Frontal cortex (tissue), 3 donors: ENCODE measurements at regions not wholly inside any gene's neighbourhood (a gene's known extent, or its start where the extent isn't known, plus 50 kb on each side); places are given as distances from the start of the nearest gene placed in this dataset.

Experiments
- DNase-seq, 2 donors: peaks; one replicate each; pipeline ENCODE4 v3.0.0; 2012; ENCODE audit warnings: low spot score in 2 of 2
- FAIRE-seq: peaks from 2 replicates; lab custom pipeline; 2012; peaks lifted over from hg19 to GRCh38; lab: Jason Lieb, UNC
- donor health status: control.
- donor health status: control.
- donor health status: control.

DNA sequence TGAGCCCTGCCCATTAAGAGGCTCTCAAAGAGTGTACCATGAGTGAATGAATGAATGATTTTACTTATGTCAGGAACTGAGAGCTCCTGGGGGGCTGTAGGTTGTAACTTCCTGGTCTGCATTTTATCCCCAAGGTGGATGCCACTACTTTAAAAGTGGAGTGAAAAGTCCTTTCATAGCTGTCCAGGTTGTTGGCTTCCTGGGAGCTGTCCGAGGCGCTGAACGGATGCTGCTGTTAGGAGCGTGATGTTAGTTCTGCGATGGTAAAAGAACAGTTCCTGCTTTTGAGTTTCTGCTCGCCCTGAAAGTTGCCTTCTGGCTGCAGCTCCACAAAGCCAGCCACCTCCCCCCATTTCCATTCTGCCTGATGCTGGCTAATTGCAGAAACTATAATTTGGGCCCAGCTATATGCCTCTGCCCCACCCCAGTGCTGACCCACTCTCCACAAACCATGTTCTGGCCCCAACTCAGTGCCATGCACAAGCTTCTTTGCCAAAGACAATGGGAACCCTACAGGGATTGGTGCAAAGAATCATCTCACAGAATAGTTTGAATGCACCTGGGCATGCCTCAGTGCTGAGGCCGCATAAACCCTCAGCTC is 330.9 kb upstream of the CDH4 start:
- DNase-seq (no peak), FAIRE-seq (no peak)

DNA sequence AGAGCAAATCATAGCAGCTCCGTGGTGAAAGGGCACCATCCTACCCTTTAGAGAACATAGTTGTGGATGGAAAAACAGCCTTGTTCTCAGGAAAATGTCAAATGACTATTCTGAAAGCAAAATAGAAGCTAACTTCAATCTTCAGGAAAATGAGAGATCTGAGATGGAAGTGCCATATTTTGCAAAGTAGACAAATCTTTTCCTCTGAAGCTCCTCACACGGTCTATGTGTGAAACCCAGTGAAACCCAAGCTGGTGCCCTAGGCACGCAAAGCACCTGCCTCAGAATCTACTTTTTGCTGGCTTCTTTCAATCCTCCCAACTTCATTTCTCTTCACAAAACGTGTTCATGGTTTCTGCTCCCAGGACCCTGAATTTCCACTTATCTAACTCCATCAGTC is 325.2 kb upstream of the CDH4 start:
- FAIRE-seq: no peak
- DNase-seq: no peak

DNA sequence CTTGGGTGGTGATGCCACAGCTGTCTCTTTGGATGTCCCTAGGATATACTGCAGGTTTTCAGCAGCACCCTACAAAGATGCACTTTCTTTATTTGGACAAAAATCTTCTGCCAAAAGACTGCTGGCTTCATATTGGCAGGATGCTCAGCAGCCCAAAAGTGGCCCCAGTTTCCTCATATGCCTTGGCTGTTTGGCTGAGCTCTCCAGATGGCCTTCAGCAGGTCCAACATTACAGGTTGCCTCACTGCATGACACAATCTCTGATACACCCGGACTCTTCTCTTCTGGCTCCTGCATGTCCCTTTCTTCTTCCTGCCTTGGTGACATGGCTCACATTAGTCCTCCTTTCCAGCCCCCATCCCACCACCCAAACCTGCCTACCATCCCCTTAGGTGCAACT is 323.7 kb upstream of the CDH4 start:
- DNase-seq: no peak
- no peak for FAIRE-seq

DNA sequence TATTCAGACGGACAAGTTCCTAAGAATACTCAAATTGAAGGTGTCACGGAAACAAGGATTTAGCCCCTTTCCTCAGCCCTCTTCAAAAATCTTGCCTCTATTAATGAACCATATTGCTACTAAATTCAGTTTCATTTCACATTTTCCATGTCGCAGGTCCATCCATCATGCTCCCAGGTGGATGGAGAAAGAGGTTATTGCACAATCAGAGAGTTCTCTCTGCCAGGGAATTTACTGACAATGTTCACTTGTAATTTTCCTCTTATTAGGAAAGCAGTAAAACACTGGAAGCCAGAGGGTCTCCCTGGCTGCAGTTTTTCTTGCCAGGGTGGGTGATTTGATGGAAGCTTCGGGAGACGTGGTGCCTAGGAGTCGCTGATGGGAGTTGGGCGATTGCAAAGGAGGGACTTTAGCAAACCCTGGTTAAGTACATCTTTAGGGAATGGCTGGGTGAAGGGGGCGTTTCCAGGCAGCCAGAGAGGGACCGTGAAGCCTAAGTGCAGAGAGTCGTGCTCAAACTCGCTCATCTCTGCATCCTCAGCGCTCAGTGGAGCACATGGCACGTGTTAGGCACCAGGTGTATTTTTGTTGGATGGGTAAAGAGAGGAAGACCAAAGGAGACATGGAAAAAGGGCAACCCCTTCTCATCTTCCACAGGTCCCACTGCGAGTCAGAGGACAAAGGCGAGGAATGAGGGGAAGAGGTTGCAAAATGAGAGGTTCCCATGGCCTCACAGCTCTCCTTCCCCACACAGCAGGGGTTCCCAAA is 321.9 kb upstream of the CDH4 start:
- FAIRE-seq: no peak
- DNase-seq: no peak

DNA sequence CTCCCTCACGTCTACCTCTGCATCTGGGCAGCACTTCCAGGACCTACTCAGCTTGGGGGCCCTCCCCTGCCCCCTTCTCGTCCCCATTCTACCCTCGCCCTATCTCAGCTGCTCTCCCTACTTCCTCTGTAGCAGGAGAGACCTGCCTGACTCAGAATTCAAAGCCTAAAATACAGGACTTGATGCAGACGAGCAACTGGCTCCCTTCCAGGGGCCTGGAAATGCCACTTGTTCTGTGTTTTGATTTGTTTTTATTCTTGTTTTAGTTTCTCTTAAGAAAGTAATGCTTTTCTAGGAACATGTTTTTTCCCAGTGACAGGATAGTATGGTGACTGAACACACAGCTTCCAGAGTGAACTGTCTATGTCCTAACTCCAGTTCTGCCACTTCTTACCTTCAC is 320.4 kb upstream of the CDH4 start:
- DNase-seq (no peak), FAIRE-seq (no peak)

DNA sequence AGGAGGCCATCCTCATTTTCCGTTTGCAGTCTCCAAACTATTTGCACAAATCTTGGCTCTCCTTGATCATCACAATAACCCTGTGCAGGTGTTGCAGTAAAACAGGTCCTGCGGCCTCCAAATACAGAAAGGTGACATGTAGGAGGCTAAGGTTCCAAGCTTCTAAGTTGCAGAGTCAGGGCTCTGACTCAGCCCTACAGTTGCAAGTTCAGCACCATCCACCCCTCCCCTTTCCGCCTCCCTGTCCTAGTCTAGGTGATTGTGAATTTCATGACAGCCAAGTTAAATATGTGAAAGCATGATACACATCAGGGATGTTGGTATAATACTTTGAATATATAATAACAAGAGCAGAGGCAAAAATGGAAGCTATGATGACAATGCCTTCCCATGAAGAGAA is 317.3 kb upstream of the CDH4 start:
- DNase-seq: no peak
- FAIRE-seq: no peak

DNA sequence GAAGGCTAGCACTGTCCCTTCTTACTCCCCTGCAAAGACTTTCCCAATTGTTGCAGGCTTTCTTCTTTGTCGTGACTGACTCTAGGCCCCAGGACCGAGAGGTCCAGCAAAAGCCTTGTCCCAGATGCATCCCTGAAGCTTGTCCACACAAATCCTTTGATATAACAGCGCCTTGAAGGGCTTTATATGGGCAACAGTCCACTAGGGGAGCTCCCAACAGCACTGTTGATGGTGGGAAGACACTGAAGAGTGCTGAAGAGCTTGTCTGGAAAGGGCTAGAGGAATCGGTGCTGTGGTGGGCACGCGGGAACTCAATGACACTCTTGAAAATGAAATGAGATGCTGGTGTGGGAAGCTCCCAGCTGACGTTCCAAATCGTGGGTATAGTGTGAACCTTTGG is 316.1 kb upstream of the CDH4 start:
- no peak for DNase-seq
- no peak for FAIRE-seq

DNA sequence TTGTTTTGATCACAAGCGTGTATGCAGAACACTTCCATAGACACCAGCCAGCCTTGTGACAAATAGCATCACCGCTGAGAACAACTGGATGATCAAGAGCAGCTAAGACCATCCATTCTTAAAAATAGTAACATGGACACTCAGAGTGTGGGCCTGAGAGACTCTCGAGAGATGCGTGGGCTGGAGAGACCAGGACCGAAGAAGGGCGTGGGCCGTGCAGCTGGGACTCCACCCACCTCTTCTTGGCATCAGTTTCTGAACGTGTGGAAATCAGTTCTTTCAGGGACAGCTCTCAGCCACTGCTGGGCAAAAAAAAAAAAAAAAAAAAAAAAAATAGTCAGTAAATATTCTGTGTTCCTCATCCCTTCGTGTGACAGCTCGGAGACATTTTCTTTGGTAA is 314.5 kb upstream of the CDH4 start:
- DNase-seq: no peak
- FAIRE-seq: no peak

DNA sequence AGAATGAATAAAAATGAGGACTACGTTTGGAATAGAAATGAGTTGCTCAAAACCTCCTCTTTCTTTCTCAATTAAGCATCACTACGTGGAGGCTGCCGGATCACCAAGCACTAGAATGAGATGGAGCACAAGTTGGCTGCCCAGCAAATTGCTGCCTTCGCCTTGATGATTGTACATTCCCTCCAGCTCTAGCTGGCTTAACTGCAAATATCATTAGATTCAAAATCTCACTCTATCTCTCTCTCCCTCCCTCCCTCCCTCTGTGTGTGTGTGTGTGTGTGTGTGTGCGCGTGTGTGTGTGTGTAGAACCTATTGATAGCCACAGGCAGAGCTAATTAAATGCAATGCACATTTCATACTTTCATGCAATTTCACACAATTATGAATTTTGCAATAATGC is 310.7 kb upstream of the CDH4 start:
- no peak for FAIRE-seq

DNA sequence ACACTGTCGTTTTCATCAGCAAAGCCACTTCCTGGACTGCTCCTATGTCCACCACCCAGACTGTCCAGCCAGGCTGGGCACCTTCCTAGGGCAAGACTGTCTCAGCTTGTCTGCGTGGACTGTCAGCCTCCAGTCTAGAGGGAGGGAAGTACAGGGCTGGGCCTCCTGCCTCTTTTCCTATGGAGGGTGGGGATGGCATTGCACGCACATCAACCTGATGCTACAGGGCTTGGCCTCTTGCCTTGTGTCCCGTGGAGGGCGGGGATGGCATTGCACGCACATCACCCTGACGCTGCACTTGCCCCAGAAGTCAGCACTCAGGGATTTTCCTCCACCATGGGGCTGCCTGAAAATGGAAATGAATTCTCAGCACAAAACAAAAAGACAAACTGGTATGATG is 304.2 kb upstream of the CDH4 start:
- DNase-seq (no peak), FAIRE-seq (no peak)

More for the DNA sequence above, 310.7 kb upstream of the CDH4 start:
- no peak for DNase-seq

DNA sequence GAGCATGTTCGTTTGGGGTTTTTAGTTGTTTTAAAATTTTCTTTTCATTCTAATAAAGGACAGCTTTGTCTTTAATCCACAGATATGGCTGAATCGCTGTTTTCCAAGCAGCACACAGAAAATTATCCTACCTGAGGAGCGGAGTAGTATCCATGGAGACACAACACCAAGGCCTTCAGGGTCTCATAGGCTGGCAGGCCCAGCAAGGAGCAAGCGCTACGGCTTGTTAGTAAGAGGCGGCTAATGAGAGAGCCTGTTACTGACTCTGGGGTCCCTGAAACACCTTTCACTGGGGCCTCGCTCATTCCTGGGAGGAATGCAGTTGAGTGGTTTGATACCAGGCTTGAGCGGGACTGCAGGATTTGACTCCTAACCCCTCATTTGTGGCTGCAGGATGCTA is 303.8 kb upstream of the CDH4 start:
- FAIRE-seq (no peak), DNase-seq (no peak)

DNA sequence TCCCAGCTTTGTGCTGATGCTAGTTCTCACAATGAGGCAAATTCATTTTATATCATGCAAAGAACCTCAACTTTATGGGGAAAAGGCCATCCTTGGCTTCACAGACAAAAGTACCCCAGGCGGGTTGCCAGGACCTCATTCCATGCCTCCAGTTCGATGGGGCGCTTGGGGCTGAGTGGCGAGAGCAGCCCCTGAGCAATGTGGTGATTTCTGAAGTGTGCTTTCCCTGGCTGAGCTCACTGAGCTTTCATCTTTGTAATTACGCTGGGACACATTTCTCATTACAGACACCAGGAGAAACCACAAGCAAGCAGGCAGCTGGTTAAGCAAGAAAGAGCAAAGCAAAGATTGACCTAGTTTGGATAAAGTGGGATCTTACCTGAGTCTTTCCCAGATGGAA is 301.5 kb upstream of the CDH4 start:
- FAIRE-seq: no peak
- no peak for DNase-seq

DNA sequence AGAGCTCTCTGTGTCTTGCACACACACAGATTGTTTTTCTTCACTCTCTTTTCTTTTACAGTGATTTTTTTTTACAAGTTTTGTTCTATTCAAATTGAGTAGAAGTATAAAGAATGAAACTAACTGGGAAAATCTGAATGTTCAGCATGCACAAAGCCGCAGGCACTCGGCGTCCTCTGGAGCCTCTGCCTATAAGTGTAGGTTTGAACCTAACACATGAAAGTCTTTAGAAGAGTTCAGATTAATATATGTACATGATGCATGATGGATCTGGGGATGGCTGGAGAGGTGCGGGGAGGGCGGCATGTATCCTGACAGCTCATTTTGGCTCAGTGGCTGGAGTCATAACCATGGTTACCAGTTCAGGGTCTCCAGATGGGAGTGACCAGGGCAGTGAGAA is 301.1 kb upstream of the CDH4 start:
- FAIRE-seq (no peak), DNase-seq (no peak)

DNA sequence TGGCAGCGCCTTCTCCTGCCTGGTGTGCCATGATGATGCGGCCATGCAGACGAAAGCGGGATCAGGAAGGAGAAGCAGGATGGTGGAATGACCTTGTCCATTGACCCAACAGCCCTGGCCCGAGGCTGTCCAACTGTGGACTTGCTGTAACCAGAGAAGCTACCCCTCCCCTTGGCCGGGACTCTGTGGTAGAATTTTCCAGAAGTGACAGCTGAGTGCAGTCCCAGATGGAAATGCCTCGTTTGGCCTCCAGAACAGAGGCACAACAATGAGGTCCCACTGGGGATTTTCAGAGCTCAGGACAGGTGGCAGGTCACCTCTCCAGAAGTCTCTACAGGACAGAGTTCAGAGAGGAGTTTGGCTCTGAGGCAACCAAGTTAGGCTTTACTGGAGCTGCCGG is 299.2 kb upstream of the CDH4 start:
- no peak for FAIRE-seq
- no peak for DNase-seq

DNA sequence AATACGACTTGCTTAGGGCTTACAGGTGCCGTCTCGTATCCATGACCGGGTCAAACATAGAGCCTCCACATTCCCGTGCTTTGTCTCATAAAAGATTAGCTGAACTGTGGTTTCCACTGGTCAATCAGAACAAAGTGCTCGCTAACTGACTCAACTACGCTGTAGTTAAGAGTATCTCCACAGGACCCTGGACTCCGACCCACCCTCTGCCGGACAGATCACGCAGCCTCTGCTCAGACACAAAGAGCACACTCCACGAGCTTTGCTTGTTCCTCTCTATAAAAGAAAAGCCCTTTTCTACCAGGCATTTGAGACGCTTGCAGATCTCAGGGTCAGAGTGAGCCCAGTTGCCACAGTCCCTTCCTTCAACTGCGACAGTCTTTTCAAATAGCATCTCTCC is 298.7 kb upstream of the CDH4 start:
- FAIRE-seq: no peak

DNA sequence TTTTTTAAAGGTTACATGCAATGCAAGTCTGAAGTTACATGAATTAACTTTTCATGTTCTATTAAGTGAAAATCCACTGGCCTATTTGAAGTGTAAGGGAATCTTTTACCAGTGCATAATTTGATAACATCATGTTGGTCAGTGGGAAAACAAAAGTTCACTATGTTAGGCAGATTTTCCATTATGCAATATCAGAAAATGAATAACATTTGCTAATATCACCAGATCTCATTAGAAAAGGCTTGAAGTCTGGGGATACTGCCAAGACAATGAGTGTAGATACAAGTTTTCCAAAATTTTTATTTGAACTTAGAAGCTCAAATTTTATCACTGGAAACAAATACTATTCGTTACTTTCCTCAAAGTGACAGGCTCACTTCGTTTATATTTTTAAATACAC is 296.4 kb upstream of the CDH4 start:
- DNase-seq (no peak), FAIRE-seq (no peak)

More for the DNA sequence above, 298.7 kb upstream of the CDH4 start:
- no peak for DNase-seq

DNA sequence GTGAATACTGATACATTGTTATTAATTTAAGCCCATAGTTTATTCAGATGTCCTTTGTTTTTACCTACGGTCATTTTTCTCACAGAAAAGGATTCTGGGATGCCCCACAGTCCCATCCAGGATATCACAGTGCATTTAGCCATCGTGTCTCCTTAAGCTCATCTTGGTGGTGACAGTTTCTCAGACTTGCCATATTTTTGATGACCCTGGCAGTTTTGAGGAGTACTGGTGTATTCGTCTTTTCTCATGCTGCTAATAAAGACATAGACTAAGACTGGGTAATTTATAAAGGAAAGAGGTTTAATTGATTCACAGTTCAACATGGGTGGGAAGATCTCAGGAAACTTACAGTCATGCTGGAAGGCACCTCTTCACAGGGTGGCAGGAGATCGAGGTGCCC is 295.9 kb upstream of the CDH4 start:
- FAIRE-seq: no peak

DNA sequence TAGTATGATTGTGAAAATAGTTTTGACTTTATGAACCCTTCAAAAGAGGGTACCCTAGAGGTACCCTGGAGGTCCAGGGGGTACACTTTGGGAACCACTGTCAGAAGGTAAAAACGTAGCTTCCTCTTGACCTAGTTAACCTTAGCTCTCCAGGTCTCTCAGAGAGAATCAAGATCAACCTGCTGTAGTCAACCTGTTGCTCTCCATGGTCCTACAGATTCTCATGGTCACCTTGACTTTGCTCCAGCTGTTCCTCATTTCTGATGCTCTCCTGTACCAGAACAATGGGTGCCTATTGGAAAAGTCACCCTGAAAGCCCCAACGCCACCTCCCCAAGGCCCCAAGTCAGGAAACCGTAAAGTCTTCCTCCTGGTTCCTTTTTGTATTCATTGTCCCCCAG is 294.4 kb upstream of the CDH4 start:
- FAIRE-seq: no peak
- DNase-seq: no peak

More for the DNA sequence above, 295.9 kb upstream of the CDH4 start:
- DNase-seq: no peak

DNA sequence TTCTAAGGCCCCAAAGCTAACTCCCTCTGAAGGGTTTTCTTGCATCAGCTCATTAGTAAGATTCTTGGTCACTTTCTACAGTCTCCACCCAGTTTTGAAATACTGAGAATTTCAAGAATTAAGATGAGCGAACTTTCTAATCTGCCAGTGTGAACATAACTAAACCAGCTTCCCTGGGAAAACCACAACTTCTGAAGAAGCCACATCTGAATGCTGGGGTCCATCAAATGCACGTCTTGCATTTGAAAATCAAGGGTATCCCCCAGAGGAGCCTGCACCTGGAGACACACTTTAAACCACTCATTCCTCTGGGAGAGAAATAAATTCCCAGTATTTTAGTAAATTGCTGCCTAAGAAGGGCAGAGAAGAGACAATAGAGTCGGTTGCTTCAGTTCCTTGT is 292.1 kb upstream of the CDH4 start:
- FAIRE-seq: no peak

DNA sequence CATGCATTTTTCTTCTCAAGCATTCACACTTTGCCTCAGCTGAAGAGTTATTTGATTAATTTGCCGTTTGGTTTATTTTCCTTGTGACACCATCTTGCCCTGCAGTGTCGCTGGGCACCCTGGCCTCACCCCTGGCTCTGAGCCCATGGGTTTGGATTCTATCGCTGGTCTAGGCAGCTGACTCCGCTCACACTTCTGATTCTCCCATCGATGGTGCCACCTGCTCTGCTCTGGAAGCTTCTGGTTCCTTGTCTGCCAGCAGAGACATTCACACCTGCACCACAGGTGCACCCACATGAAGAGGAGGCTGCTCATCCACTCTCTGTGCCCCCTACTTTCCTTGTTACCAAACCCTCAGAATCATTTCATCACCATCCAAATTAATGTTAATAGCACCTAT is 291.6 kb upstream of the CDH4 start:
- no peak for FAIRE-seq
- DNase-seq: no peak

More for the DNA sequence above, 292.1 kb upstream of the CDH4 start:
- DNase-seq: no peak

DNA sequence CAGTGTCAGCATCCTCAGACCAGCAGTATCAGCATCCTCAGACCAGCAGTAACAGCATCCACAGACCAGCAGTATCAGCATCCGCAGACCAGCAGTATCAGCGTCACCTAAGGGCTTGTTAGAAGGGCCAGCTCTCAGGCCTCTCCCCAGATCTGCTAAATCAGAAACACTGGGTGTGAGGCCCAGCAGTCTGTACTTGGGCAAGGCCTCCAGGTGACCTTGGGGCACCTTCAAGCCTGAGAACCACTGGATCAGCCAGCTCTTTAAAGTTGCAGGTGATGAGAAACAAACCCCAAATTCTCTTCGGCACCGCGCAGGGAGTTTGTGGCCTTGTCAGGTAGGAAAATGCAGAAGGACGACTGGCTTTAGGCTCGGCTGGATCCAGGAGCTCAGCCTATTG is 290.5 kb upstream of the CDH4 start:
- FAIRE-seq: no peak

More for the DNA sequence above, 290.5 kb upstream of the CDH4 start:
- no peak for DNase-seq
